Embryonic facial prominence (tissue), 1 donor: ENCODE measurements at regions not wholly inside any gene's neighbourhood (a gene's known extent, or its start where the extent isn't known, plus 50 kb on each side); places are given as distances from the start of the nearest gene placed in this dataset.
"Not testable (repeated sequence)": the region's sequence is repeated elsewhere in the genome, so short reads cannot be mapped to it uniquely, and the experiment has no call there.

Experiments used
- DNase-seq: peaks from one replicate; pipeline ENCODE4 v3.0.0-alpha.2; 2016; ENCODE audit errors: extremely low spot score

DNA sequence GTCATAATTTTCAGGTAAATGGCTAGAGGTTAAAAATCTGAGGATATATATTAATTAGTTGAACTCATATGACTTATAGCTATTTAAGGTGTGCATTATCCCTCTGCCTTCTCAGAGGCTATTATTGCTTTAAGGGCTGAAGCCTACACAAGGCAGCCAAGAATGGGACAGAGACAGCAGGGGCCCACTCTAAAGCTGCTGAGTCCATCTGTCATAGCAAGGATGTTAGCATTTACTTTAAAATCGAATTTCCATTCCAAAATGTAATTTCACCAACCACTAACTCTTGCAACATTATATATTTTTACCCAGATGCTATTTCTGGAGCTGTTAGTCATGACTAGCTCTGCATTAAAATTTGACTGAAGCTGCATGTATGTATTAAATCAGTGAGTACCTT is 236.3 kb upstream of the FSIP2 start:
- no peak for DNase-seq

DNA sequence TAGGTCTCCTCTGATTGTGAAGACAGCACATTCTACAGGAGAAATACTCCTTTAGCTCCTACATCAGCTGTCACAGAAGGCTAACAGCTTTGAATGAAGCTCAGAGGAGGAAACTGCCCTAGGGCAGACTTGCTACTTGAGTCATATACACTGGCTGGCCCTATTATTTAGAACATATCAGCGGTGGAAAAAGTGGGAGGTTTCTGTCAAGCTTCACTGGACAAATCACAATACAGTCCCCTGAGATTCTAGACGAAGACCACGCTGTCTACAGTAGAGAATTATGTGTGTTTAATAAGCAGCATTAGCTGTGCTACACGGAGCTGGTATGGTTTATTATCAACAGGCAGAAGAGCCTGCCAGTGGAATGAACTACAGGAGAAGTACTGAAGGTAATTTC is 230.9 kb upstream of the FSIP2 start:
- no peak for DNase-seq

DNA sequence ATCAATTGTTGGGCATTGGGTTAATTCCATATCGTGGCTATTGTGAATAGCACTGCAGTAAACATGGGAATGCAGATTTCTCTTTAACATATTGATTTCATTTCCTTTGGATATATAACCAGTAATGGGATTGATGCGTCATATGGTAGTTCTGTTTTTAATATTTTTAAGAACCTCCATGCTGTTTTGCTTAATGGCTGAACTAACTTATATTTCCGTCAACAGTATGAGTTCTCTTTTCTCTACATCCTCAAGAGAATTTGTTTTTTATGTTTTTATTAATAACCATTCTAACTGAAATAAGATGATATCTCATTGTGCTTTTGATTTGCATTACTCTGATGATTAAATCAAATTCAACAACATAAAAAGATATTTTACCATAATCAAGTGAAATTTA is 228.5 kb upstream of the FSIP2 start:
- no peak for DNase-seq

DNA sequence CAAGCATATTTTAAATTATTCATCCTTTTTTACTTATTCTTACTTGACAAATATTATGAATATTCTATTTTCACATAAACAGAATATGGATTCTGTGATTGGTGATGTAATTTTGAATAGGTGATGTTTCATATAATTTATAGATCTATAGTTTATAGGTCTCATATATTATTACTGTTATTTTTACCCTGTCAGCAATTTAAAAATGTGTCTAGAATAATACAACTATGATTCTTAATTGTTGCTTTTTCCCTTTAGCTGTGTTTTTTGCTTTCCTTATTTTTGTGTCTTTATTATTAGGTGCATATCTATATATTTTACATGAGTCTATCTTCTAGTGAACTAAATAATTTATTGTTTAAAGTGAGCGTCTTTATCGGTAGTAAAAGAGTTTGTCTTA is 226.7 kb upstream of the FSIP2 start:
- no peak for DNase-seq

DNA sequence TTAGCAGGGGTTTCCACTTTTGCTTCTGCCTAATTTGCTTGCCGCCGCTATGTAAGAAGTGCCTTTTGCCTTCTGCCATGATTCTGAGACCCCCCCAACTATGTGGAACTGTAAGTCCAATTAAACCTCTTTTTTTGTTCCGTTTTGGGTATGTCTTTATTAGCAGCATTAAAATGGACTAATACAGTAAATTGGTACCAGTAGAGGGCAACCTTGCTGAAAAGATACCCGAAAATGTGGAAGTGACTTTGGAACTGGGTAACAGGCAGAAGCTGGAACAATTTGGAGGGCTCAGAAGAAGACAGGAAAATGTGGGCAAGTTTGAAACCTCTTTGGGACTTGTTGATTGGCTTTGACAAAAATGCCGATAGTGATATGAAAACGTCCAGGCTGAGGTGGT is 216.1 kb upstream of the FSIP2 start:
- no peak for DNase-seq

DNA sequence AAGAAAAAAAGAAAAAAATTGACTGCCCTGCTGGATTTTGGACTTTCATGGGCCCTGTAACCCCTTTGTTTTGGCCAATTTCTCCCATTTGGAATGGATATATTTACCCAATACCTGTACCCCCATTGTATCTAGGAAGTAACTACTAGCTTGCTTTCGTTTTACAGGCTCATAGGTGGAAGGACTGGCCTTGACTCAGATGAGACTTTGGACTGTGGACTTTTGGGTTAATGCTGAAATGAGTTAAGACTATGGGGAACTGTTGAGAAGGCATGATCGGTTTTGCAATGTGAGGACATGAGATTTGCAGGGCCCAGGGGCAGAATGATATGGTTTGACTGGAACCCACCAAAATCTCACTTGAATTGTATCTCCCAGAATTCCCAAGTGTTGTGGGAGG is 214.4 kb upstream of the FSIP2 start:
- not testable (repeated sequence) for DNase-seq

DNA sequence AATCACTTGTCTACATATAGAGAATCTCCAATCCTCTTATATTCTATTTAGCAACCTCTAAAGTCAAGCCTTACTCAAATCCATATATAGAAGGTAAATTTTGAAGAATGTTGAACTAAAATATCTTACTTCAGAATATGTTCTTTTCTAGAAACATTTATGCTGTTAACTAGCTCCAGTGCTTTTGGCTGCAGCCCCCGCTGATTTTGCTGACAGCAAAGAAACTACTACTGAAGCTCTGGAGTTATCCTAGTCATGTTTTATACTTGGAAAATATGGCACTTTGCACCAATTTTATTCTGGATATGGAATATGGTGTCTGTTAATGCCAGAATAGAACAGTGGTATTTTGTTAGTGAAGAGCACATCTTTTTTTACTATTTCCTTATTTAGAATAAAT is 212.4 kb upstream of the FSIP2 start:
- no peak for DNase-seq

DNA sequence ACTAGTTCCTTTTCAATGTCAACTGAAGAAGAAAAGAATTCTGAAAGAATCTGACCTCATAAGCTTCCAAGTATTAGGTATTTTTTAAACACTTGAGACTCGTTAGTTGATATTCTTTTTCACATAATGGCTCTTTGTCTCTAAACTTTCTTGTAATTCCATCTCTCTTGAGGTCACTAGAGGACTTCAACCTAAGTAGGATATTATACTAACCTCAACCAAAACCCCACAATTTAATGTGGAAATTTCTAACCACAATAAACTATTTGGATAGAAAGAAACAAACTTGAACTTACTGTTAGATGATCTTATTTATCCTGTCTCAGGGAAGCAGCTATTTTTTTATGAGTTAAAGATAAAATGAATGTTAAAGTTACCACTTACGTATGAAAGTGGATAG is 206.9 kb upstream of the FSIP2 start:
- no peak for DNase-seq

DNA sequence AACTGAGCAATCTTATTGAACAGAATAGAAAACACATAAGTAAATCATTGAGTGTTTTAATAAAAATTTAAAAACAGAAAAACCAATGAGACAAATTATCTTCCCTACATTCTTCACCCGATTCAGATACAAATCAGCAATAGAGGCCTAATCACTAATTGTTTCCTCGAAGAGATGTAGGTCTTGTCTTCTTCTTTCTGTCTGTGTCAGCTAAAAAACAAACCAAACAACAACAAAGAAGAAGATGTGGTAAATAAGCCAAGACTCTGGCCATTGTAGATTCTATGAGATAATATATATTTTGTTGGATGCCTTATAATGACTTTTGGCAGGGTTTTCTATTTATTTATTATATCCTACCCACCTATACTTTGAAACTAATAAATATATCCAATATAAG is 200.9 kb upstream of the FSIP2 start:
- DNase-seq, result no peak

DNA sequence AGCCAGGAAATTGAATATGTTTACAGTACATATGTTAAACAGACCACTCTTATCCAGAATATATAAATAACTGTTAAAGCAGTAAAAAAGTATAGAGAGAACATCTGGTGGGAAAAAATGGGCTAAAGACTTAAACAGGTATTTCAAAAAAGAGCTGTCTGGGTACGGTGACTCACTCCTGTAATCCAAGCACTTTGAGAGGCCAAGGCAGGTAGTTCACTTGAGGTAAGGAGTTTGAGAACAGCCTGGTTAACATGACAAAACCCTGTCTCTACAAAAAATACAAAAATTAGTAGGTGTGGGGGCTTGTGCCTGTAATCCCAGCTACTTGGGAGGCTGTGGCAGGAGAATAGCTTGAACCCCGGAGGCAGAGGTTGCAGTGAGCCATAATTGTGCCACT is 171.4 kb upstream of the FSIP2 start:
- DNase-seq, result no peak

DNA sequence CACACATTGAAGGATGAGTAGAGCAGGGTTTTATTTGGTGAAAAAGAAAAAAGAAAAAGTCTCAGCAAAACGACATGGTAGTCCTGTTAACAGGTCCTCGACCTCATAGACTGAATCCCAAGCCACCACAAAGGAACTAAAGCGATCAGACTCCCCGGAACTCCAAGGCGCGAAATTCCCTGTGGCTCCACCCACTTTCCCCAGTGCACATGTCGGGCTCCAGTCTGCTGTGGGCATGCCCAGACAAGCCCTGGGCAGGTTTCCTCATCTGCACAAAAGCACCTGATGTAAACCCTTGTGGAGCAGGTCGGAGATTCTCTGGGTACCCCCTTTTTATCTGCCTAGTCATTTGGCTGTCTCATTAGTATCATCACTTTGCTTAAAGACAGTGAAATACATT is 170.7 kb upstream of the FSIP2 start:
- no peak for DNase-seq

DNA sequence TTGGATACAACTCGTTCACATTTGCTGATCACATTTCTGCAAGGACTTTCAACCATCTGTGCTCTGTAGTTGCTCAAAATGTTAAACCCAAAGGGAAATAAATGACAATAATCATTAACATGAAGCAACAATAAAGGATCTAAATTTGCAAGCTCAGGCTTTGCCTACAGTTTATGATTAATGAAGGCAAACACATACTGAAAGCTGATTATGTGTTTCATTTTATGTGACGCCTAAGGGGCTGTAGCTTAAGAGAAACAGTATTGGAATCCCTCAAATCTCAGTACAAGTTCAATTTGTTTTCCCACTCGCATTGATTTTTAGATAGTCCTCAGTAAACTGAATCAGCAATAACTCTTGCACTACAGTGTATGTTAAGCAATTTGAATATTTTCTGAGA is 160.3 kb upstream of the FSIP2 start:
- no peak for DNase-seq

DNA sequence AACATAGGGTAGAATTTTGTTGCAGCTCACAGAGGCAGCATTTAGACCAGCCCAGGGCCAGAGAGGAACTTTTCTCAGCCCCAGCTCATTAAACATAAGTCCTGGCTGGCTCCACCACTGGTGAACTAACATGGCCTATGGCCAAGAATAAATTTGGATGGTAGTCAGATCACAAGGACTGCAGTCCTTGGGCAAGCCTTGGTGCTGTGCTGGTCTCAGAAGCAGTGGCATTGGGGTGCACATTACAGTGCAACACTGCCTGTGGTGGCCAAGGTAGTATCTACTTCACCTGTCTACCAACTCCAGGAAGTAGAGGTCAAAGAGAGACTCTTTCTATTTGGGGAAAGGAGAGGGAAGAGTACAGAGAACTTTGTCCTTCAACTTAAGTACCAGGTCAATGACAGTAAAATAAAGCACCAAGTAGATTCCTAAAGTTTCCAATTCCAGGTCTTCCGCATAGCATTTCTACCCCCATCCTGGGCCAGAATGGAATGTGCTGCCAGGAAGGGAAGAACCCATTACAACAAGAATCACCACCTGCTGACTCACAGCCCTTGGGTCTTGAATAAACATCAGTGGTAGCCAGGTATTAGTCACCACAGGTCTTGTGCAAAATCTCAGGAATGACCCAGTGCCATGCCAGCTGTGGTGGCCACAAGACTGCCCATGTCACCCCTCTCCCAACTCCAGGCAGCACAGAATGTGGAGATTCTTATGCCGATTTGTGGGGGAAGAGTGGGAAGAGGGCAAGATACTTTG is 155.4 kb upstream of the FSIP2 start:
- no peak for DNase-seq

DNA sequence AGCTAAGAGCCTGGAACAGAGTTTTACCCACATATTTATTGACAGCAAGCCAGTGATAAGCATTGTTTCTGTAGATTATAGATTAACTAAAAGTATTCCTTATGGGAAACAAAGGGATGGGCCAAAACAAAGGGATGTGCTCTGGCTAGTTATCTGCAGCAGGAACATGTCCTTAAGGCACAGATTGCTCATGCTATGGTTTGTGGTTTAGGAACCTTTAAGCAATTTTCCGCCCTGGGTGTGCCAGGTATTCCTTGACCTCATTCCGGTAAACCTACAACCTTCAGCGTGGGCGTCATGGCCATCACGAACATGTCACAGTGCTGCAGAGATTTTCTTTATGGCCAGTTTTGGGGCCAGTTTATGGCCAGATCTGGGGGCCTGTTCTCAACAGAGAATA is 153.4 kb upstream of the FSIP2 start:
- not testable (repeated sequence) for DNase-seq

DNA sequence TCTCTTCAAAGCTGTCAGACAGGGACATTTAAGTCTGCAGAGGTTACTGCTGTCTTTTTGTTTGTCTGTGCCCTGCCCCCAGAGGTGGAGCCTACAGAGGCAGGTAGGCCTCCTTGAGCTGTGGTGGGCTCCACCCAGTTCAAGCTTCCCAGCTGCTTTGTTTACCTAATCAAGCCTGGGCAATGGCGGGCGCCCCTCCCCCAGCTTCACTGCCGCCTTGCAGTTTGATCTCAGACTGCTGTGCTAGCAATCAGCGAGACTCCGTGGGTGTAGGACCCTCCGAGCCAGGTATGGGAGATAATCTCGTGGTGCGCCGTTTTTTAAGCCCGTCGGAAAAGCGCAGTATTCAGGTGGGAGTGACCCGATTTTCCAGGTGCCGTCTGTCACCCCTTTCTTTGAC is 147.3 kb upstream of the FSIP2 start:
- DNase-seq, result not testable (repeated sequence)

DNA sequence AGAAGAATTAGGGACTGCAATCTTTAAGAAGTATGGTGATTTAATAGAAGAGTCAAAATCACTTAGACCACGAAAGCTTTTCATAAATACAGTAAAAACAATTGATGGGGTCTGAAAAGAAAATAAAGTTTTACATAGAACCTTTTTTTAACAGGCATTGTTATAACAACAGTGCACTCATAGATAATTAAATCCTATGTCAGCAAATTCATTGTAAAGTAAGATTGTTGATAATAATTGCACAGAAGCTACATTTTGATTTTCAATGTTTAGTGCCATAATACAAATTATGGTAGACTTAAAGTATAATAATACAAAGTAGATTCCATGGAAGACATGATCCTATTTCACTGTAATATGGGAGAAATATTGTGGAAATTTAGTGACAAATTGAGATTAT is 130.7 kb upstream of the FSIP2 start:
- no peak for DNase-seq

DNA sequence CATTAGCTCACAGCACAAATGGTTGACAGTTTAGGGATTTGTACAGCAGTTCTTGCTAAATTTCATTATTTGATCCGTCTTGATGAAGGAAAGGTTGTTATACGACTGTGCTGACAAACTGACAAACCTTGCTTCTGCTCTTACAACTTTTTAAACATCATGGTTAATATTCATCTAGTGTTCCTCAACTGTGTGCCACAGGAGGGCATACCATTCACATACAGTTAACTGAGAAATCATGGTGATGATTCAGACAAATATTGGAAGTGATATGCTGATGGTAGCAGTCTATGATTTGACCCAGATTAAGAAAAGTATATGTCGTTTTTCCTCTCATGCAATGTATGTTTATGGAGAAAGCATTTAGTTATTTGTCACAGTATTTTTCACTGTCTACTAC is 129.8 kb upstream of the FSIP2 start:
- no peak for DNase-seq

DNA sequence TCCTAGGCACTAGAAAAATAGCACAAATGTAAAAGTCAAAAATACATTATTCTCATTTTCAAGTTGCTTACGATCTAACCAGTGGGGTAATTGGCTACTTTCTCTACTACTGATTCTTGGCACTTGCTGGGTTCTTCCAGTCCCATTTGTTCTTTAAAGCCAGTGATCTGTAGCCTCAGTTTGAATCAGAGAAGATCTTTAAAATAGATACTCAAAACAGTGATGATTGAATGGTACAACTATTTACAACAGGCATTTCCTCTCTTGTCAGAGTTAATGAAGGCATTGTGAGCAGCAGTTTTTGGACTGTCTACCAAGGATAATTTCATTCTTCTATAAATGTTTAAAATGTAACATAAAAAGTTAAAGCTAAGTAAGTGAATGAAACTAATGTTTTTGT is 128.3 kb upstream of the FSIP2 start:
- DNase-seq, result no peak

DNA sequence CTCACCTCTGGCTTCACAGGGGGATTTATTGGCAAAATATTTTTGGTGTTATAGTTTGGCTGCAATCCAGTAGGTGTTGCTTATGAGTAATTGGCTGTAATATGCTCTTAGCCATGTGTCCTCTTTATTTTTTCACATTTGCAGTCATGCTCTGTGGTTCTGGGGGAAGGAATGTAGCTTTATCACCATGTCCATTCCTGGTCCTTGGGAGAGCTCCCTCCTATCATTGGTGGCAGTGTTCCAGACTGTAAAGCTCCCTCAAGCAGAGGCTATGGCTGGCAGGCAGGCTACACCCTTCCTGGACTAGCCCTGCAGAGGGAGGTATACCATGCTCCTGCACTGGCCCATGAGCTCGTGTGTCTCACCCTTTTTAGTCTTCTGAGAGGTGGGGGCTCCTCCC is 120.0 kb upstream of the FSIP2 start:
- no peak for DNase-seq

DNA sequence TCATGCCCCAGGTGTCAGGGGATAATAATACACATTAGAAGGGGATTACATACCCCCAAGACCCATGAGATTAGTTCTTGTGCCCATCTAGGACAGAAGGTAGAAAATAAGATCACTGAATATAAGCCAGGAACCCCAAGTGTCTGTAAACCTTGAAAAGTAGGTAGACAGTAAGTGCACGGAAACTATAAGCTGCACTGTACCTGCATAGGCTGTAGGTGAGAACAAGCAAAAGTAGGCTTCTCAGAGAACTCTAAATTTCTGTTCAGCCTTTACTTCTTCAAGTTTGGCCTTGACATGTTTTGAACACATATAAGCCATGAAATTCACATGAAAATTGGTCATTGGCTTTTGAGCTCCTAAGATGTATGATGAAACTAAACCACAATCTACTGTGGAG is 113.0 kb upstream of the FSIP2 start:
- DNase-seq, result no peak

DNA sequence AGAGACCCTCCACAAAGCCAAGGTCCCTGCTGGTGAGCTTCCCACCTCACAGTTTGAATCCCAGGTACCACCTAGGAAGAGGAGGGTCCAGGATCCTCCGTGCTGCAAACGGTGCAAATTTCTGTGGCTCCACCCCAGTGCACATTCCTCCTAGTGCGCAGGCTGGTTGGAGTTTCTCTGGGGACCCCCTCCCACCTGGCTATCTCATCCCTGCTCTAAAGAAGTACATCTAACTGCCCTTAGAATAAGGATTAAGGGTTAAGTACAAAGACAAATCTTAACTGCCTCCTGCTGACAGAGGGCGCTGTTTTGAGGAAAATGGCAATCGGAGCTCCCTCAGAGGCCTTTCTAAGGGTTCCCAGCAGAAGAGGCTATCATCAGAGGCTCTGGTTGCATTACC is 109.6 kb upstream of the FSIP2 start:
- no peak for DNase-seq

DNA sequence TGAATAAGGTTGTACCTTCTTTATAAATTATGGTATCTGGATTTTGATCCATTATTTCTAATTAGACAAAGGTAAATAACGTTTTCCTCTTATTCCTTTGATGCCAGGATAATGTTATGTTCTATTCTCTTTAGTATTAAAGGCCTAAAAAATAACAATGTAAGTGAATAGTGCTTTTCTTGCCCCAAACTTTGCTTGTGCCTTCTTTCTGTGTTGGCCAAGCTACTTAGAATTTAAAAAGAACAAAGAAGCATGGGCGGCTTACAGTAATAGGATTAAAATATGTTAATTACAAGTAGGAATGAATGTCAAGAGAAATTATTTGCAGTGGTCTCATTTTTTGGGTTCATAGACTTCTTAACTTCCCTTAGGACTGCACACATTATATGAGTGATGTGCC is 105.0 kb upstream of the FSIP2 start:
- DNase-seq, result no peak

DNA sequence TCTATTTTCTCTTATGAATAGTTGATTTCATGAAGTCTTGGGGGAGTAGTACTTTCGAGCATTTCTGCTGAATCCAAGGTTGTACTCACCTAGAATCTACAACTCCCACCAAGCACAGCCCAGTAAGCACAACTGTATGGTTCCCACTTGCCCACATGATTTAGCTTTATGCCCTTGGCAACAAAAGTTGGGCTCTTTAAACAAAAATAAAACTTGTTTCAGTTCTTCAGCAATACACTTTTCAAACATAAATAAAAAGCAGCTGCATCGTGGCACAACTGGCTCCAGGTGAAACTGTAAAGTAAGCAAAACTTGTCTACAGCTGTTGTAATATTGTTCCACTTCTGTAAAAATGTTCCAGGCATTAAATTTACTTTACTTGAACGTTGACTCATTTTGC is 99.8 kb upstream of the FSIP2 start:
- DNase-seq, result no peak

DNA sequence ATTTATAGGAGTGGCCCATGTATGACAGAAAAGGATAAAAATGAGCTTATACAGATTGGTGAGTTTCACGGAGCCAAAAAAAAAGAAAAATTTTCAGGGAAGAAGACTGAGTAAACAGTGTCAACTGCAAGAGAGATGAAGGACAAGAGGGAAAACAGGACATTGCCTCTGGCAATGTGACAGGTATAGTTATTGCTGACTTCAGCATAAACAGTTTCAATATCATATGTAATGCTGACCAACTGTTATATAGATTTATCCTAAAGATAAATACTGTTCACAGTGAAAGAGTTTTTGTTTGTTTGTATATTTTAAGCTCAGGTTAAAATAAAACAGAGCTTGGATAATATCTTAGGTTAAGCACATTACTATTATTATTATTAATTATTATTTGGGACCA is 98.0 kb upstream of the FSIP2 start:
- no peak for DNase-seq
